SK-N-SH (cell line): ENCODE measurements at regions not wholly inside any gene's neighbourhood (a gene's known extent, or its start where the extent isn't known, plus 50 kb on each side); places are given as distances from the start of the nearest gene placed in this dataset.

Experiments used
- CTCF ChIA-PET: fragments of 300-600, 350-600 bp; formaldehyde crosslinking; extraction: SDS; loops from one replicate; lab custom pipeline; 2021; lab: Yijun Ruan, JAX
- POLR2A ChIA-PET: fragments of 350-600 bp; sonication (Branson Sonifier 250); formaldehyde crosslinking; extraction: SDS; loops from one replicate; lab custom pipeline; 2020; ENCODE audit warnings: antibody characterized with exemption, inconsistent platforms; lab: Yijun Ruan, JAX
- DNase-seq: peaks from one replicate; pipeline ENCODE4 v3.0.0; 2012
- H2AFZ ChIP-seq: fragments of 200-600 bp; sonication (generic); 2 replicates; pipeline ENCODE4 v1.8.1; 2016; ENCODE audit warnings: antibody characterized with exemption, mild to moderate bottlenecking, low read depth
- H3F3A ChIP-seq: fragments of 200-600 bp; sonication (generic); replicated peaks from 2 replicates; pipeline ENCODE3; 2016; ENCODE audit warnings: antibody characterized with exemption, mild to moderate bottlenecking; ENCODE audit not compliant: insufficient read depth
- H3K27ac ChIP-seq, 2 experiments: fragments of 200-500 bp in 1 of 2; fragments of 200-600 bp in 1 of 2; sonication (Bioruptor generic) in 1 of 2; sonication (generic), shearing (Covaris generic) in 1 of 2; 2 replicates each; pipeline versions ENCODE4 v1.5.1 to v1.6.1; 2014 to 2016; ENCODE audit warnings: low read depth in 2 of 2, inconsistent platforms in 1 of 2, low read length in 1 of 2, mild to moderate bottlenecking in 1 of 2, mixed read lengths in 1 of 2
- H3K27me3 ChIP-seq: fragments of 200-600 bp; sonication (generic), shearing (Covaris generic); 2 replicates; pipeline ENCODE4 v1.6.1; 2016; ENCODE audit warnings: mixed run types; ENCODE audit not compliant: insufficient read depth
- H3K36me3 ChIP-seq, 2 experiments: fragments of 200-500 bp in 1 of 2; fragments of 200-600 bp in 1 of 2; sonication (Bioruptor generic) in 1 of 2; sonication (generic) in 1 of 2; replicated peaks in 1 of 2; 2 replicates each; pipeline versions ENCODE3 to v1.5.1; 2014 to 2016; ENCODE audit warnings: low read length in 1 of 2, mild to moderate bottlenecking in 1 of 2; ENCODE audit not compliant: insufficient read depth in 2 of 2, control insufficient read depth in 1 of 2
- H3K4me1 ChIP-seq, 2 experiments: fragments of 200-500 bp in 1 of 2; fragments of 200-600 bp in 1 of 2; sonication (Bioruptor generic) in 1 of 2; sonication (generic), shearing (Covaris generic) in 1 of 2; 2 replicates each; pipeline versions ENCODE4 v1.5.1 to v1.6.1; 2014 to 2016; ENCODE audit warnings: low read depth in 1 of 2, low read length in 1 of 2, mixed run types in 1 of 2; ENCODE audit not compliant: insufficient read depth in 2 of 2, control insufficient read depth in 1 of 2
- H3K4me2 ChIP-seq: fragments of 200-600 bp; sonication (generic), shearing (Covaris generic); 2 replicates; pipeline ENCODE4 v1.6.1; 2017; ENCODE audit warnings: mixed run types
- H3K4me3 ChIP-seq, 2 experiments: fragments of 200-500 bp in 1 of 2; fragments of 200-600 bp in 1 of 2; sonication (Bioruptor generic) in 1 of 2; sonication (generic), shearing (Covaris generic) in 1 of 2; 2 replicates each; pipeline versions ENCODE4 v1.5.1 to v1.8.1; 2014 to 2016; ENCODE audit warnings: low read depth in 2 of 2, inconsistent platforms in 1 of 2, low read length in 1 of 2, mild to moderate bottlenecking in 1 of 2, mixed read lengths in 1 of 2, moderate library complexity in 1 of 2
- H3K79me2 ChIP-seq: fragments of 200-600 bp; sonication (generic); 2 replicates; pipeline ENCODE4 v1.8.1; 2017; ENCODE audit warnings: mild to moderate bottlenecking; ENCODE audit not compliant: insufficient read depth
- H3K9ac ChIP-seq: fragments of 200-600 bp; sonication (generic); 2 replicates; pipeline ENCODE4 v1.6.1; 2017; ENCODE audit warnings: mixed run types
- H3K9me2 ChIP-seq: fragments of 200-600 bp; sonication (generic); 2 replicates; pipeline ENCODE4 v1.6.1; 2017; ENCODE audit warnings: mixed run types
- H3K9me3 ChIP-seq: fragments of 200-600 bp; sonication (generic); 2 replicates; pipeline ENCODE4 v1.6.1; 2017; ENCODE audit warnings: mixed run types, mild to moderate bottlenecking, moderate library complexity
- H4K20me1 ChIP-seq: fragments of 200-600 bp; sonication (generic); 2 replicates; pipeline ENCODE4 v1.6.1; 2017; ENCODE audit warnings: mild to moderate bottlenecking, mixed run types; ENCODE audit not compliant: insufficient read depth
- CHD2 ChIP-seq: fragments of 150-350 bp; IDR thresholded peaks from 2 replicates; pipeline ENCODE4 v1.6.1; 2018; ENCODE audit warnings: low read length; ENCODE audit not compliant: partially characterized antibody
- ELF1 ChIP-seq: IDR thresholded peaks from 2 replicates; pipeline ENCODE4 v1.4.0; 2012
- FOSL2 ChIP-seq: IDR thresholded peaks from 2 replicates; pipeline ENCODE4 v1.4.0; 2012; ENCODE audit warnings: low read depth, mild to moderate bottlenecking, moderate library complexity, borderline replicate concordance
- FOXJ3 ChIP-seq: sonication (generic); formaldehyde crosslinking; IDR thresholded peaks from 2 replicates; pipeline ENCODE4 v1.5.1; 2020; ENCODE audit warnings: mild to moderate bottlenecking, missing genetic modification reagents
- FOXM1 ChIP-seq: IDR thresholded peaks from 2 replicates; pipeline ENCODE4 v1.4.0; 2012; ENCODE audit warnings: low read depth, mild to moderate bottlenecking
- GATA2 ChIP-seq: sonication (generic); formaldehyde crosslinking; IDR thresholded peaks from 2 replicates; pipeline ENCODE4 v1.5.0; 2020; ENCODE audit warnings: mild to moderate bottlenecking, missing genetic modification reagents
- MEF2A ChIP-seq: IDR thresholded peaks from 2 replicates; pipeline ENCODE4 v1.4.0; 2012; ENCODE audit warnings: low read depth, borderline replicate concordance
- NFIC ChIP-seq: IDR thresholded peaks from 2 replicates; pipeline ENCODE4 v1.4.0; 2012; ENCODE audit warnings: borderline replicate concordance
- RAD21 ChIP-seq: IDR thresholded peaks from 2 replicates; pipeline ENCODE4 v1.6.1; 2012; ENCODE audit warnings: mild to moderate bottlenecking, low read length
- SIN3A ChIP-seq: IDR thresholded peaks from 2 replicates; pipeline ENCODE4 v1.6.1; 2012; ENCODE audit warnings: low read depth, mild to moderate bottlenecking, low read length, moderate library complexity, borderline replicate concordance
- TAF1 ChIP-seq: IDR thresholded peaks from 2 replicates; pipeline ENCODE4 v1.6.1; 2012; ENCODE audit warnings: low read depth, mild to moderate bottlenecking, low read length, moderate library complexity, borderline replicate concordance
- TCF12 ChIP-seq: IDR thresholded peaks from 2 replicates; pipeline ENCODE4 v1.4.0; 2012
- TEAD4 ChIP-seq: IDR thresholded peaks from 2 replicates; pipeline ENCODE4 v1.4.0; 2012; ENCODE audit warnings: mild to moderate bottlenecking, borderline replicate concordance; ENCODE audit not compliant: insufficient read depth
- WGBS: methylation state at CpG from one replicate; pipeline ENCODE4 v1.1.6; 2017; ENCODE audit warnings: low lambda C conversion rate; 5-methylcytosine and 5-hydroxymethylcytosine counted together
- TF ChIP-seq, protein P1 (sequence below): IDR thresholded peaks from 2 replicates; pipeline ENCODE4 v1.4.0; 2012; ENCODE audit warnings: low read depth, borderline replicate concordance
- TF ChIP-seq, protein P2 (sequence below): fragments of 200-600 bp; sonication (generic); IDR thresholded peaks from 2 replicates; pipeline ENCODE4 v1.6.1; 2017; ENCODE audit warnings: antibody characterized with exemption, mild to moderate bottlenecking, moderate library complexity
- TF ChIP-seq, protein P3 (sequence below): IDR thresholded peaks from 2 replicates; pipeline ENCODE4 v1.4.0; 2012; ENCODE audit warnings: low read depth, borderline replicate concordance

DNA sequence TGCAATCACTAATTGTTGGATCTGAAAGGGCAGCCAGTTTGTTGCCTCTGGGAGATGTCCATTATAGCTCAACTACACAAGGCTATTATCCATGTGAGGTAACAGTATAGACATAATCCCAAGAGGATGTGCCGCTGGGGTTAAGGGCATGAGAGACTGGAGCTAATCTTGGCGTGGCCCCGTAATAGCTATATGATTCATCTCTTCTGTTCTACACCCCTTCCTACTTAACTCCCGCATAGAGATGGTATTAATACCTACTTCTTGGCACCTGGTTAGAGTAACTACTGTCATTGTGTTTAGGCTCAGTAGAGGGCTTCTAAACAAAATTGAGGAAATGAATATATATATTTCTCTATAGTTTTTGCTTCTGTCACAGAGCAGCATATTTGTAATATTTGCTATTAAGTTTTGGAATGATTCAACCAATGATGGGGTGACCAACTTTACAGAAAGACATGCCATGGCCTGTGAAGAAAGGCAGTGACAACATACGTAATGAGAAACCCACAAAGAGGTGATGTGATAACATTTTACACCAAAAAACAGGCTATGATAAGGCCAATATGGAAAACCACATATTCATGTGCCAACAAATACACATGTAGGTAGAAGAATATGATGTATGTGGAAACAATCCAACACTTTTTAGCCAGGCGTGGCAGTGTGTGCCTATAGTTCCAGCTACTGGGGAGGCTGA lies 76.8 kb upstream of the DPH6 start:
- no peaks in the 10 kb centered on the region for H4K20me1 ChIP-seq
- ChIA-PET CTCF (interaction anchor here (0.6 kb wide), 1 partner anchor 97 kb away, joined by 3 read pairs; no protein-coding TSS in a partner anchor), POLR2A (no interaction called here)
- H3K36me3 ChIP-seq, result no peaks in the 10 kb centered on the region
- H3K9me3 ChIP-seq, result no peaks in the 10 kb centered on the region
- 97% methylated on average over 6 of the region's 6 CpGs for WGBS
- H3K27me3 ChIP-seq, result no peaks in the 10 kb centered on the region
- TF ChIP-seq RAD21, result no peak
- no peak for TF ChIP-seq TEAD4
- TF ChIP-seq, protein P1, sequence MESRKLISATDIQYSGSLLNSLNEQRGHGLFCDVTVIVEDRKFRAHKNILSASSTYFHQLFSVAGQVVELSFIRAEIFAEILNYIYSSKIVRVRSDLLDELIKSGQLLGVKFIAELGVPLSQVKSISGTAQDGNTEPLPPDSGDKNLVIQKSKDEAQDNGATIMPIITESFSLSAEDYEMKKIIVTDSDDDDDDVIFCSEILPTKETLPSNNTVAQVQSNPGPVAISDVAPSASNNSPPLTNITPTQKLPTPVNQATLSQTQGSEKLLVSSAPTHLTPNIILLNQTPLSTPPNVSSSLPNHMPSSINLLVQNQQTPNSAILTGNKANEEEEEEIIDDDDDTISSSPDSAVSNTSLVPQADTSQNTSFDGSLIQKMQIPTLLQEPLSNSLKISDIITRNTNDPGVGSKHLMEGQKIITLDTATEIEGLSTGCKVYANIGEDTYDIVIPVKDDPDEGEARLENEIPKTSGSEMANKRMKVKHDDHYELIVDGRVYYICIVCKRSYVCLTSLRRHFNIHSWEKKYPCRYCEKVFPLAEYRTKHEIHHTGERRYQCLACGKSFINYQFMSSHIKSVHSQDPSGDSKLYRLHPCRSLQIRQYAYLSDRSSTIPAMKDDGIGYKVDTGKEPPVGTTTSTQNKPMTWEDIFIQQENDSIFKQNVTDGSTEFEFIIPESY, result no peak
- no peak for TF ChIP-seq TAF1
- no peak for TF ChIP-seq GATA2 (CRISPR knock-in tag)
- TF ChIP-seq FOXM1, result no peak
- TF ChIP-seq FOXJ3, result no peak
- no peak for TF ChIP-seq TCF12
- TF ChIP-seq ELF1, result no peak
- no peak for TF ChIP-seq MEF2A
- TF ChIP-seq, protein P2, sequence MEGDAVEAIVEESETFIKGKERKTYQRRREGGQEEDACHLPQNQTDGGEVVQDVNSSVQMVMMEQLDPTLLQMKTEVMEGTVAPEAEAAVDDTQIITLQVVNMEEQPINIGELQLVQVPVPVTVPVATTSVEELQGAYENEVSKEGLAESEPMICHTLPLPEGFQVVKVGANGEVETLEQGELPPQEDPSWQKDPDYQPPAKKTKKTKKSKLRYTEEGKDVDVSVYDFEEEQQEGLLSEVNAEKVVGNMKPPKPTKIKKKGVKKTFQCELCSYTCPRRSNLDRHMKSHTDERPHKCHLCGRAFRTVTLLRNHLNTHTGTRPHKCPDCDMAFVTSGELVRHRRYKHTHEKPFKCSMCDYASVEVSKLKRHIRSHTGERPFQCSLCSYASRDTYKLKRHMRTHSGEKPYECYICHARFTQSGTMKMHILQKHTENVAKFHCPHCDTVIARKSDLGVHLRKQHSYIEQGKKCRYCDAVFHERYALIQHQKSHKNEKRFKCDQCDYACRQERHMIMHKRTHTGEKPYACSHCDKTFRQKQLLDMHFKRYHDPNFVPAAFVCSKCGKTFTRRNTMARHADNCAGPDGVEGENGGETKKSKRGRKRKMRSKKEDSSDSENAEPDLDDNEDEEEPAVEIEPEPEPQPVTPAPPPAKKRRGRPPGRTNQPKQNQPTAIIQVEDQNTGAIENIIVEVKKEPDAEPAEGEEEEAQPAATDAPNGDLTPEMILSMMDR, result no peak
- TF ChIP-seq, protein P3, sequence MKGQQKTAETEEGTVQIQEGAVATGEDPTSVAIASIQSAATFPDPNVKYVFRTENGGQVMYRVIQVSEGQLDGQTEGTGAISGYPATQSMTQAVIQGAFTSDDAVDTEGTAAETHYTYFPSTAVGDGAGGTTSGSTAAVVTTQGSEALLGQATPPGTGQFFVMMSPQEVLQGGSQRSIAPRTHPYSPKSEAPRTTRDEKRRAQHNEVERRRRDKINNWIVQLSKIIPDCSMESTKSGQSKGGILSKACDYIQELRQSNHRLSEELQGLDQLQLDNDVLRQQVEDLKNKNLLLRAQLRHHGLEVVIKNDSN, result no peak
- TF ChIP-seq NFIC, result no peak
- no peak for TF ChIP-seq FOSL2
- TF ChIP-seq SIN3A, result no peak
- TF ChIP-seq CHD2, result no peak
- DNase-seq, result no peak
- H3K4me2 ChIP-seq, result no peak overlapping the region
- no peak overlapping the region for H3K4me3 ChIP-seq
- H3K4me1 ChIP-seq, result peaks cover 0 to 12% of the 10 kb centered on the region in 2 experiments
- H3F3A ChIP-seq, result peaks cover 9% of the 10 kb centered on the region
- H3K9ac ChIP-seq, result no peak overlapping the region
- no peak overlapping the region for H2AFZ ChIP-seq
- H3K9me2 ChIP-seq, result no peaks in the 10 kb centered on the region
- H3K27ac ChIP-seq, result no peak overlapping the region; a peak in 1 of 4 replicates
- H3K79me2 ChIP-seq, result no peaks in the 10 kb centered on the region
